ENCODE measurements at regions not wholly inside any gene's neighbourhood (a gene's known extent, or its start where the extent isn't known, plus 50 kb on each side); places are given as distances from the start of the nearest gene placed in this dataset.

DNA sequence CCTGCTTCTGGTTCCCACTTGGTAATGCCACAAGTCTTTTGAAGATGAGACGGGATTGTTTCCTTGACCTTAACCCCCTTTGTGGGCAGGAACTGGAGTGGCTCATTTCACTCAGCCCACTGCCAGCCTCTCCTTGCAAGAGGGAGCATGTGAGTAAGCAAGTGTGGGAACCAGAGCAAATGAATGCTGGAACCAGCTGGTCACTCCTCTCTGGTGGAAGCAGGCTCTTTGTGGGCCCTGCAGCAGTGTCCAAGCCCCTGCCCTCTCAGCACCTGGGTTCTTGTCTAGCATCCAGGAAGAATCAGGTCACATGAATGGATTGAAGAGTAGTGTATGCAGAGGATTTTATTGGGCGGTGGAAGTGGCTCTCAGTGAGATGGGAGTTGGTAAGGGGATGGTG lies 944.5 kb downstream of the QKI start (continued):
- no peak for TF ChIP-seq ZNF318 (IDR thresholded peaks at IDR 0.05; ENCODE audit: borderline replicate concordance in 1 of 2, low read depth in 1 of 2)
- no peak for TF ChIP-seq KLF16 (IDR thresholded peaks at IDR 0.05)
- no peak for TF ChIP-seq HLTF (IDR thresholded peaks at IDR 0.05)

DNA sequence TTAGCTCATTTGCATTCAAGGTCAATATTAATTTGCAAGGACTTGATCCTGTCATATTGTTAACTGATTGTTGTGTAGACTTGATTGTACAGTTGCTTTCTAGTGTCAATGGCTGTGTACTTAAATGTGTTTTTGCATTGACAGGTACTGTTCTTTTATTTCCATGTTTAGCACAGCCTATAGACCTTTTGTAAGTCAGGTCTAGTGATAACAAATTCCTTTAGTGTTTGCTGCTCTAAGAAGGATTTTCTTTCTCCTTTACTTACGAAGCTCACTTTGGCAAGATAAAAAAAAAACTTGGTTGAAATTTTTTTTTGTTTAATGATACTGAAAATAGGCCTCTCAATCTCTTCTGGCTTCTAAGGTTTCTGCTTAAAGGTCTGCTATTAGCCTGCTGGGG lies 942.3 kb downstream of the QKI start:
- BruUV-seq (replicated peaks), result no TSS peak
- intact Hi-C loops (cut with micrococcal nuclease), result no loop called here
- no peak for ATAC-seq
- no peak overlapping the region for H3K4me2 ChIP-seq (ENCODE audit: insufficient read depth, low read length)
- in situ Hi-C loops (cut with MboI), result no loop called here
- H3K4me1 ChIP-seq (replicated peaks in 1 of 2; ENCODE audit: control insufficient read depth in 2 of 2, insufficient read depth in 2 of 2, low read length in 2 of 2), result no peaks in the 10 kb centered on the region
- no peak overlapping the region for H2AFZ ChIP-seq (ENCODE audit: low read depth, low read length)
- FAIRE-seq, result no peak
- H3K79me2 ChIP-seq (ENCODE audit: control insufficient read depth, insufficient read depth, low read length), result no peaks in the 10 kb centered on the region
- no peaks in the 10 kb centered on the region for H3K36me3 ChIP-seq (ENCODE audit: control insufficient read depth, insufficient read depth, low read length)
- no peak overlapping the region for H3K27ac ChIP-seq (ENCODE audit: extremely low read depth, low read depth, low read length)
- no peak overlapping the region for H3K9ac ChIP-seq (ENCODE audit: insufficient read depth in 1 of 2, low read depth in 2 of 2, low read length in 2 of 2)
- no peaks in the 10 kb centered on the region for H3K9me1 ChIP-seq (ENCODE audit: control insufficient read depth, insufficient read depth, low read length)
- CTCF ChIA-PET (ENCODE audit: low intra/inter-chr PET ratio), result no interaction called here
- DNase-seq (ENCODE audit: extremely low read depth in 1 of 4, low spot score in 3 of 4), result no peak
- H4K20me1 ChIP-seq (replicated peaks; ENCODE audit: control insufficient read depth, insufficient read depth, low read length), result no peaks in the 10 kb centered on the region
- 5% methylated on average over 1 of the region's 1 CpG for WGBS (ENCODE audit: insufficient coverage, low coverage, missing lambda C conversion rate)
- H3K4me3 ChIP-seq, result no peak overlapping the region
- H3K27me3 ChIP-seq (ENCODE audit: control insufficient read depth in 2 of 2, insufficient read depth in 2 of 2, low read length in 2 of 2), result no peaks in the 10 kb centered on the region
- POLR2A ChIA-PET, result no interaction called here
- no peaks in the 10 kb centered on the region for H3K9me3 ChIP-seq (replicated peaks; ENCODE audit: control insufficient read depth, insufficient read depth, low read depth, low read length)
- TF ChIP-seq CXXC5 (CRISPR knock-in tag; IDR thresholded peaks at IDR 0.05) (no peak), SMARCC2 (IDR thresholded peaks at IDR 0.05; ENCODE audit: low read depth) (no peak), THRB (CRISPR knock-in tag; conservative IDR thresholded peaks at IDR 0.05) (no peak), CEBPG (CRISPR knock-in tag; IDR thresholded peaks at IDR 0.05) (no peak), CEBPG (tag; conservative IDR thresholded peaks at IDR 0.05 in 1 of 2, IDR thresholded peaks at IDR 0.05 in 1 of 2) (no peak), SMAD3 (CRISPR knock-in tag; conservative IDR thresholded peaks at IDR 0.05) (no peak), ETV1 (tag; conservative IDR thresholded peaks at IDR 0.05; ENCODE audit: low read depth) (no peak), NFE2L1 (tag; IDR thresholded peaks at IDR 0.05; ENCODE audit: borderline replicate concordance, low read depth) (no peak)

All from K562 (cell line).